Keratinocyte (primary cell): ENCODE measurements at regions not wholly inside any gene's neighbourhood (a gene's known extent, or its start where the extent isn't known, plus 50 kb on each side); places are given as distances from the start of the nearest gene placed in this dataset.

Experiments used
- DNase-seq: peaks from one replicate; pipeline ENCODE4 v3.0.0-alpha.2; 2011; ENCODE audit warnings: low read depth, missing footprints, low spot score
- FAIRE-seq: peaks from 2 replicates; lab custom pipeline; 2011; peaks lifted over from hg19 to GRCh38; lab: Jason Lieb, UNC
- H2AFZ ChIP-seq: 2 replicates; pipeline ENCODE4 v1.6.0; 2012; ENCODE audit warnings: low read length, control low read depth, inconsistent platforms; ENCODE audit not compliant: control insufficient read depth
- H3K27ac ChIP-seq: 2 replicates; pipeline ENCODE4 v1.5.1; 2011; ENCODE audit warnings: low read length; ENCODE audit not compliant: control insufficient read depth, insufficient read depth
- H3K27me3 ChIP-seq: 3 replicates; pipeline ENCODE4 v1.6.0; 2011; ENCODE audit warnings: low read length; ENCODE audit not compliant: control insufficient read depth, insufficient read depth; ENCODE audit errors: extremely low read depth
- H3K36me3 ChIP-seq, 2 experiments: 2 replicates in 1 of 2; 3 replicates in 1 of 2; pipeline ENCODE4 v1.5.1; 2011; ENCODE audit warnings: low read length in 2 of 2, mild to moderate bottlenecking in 1 of 2; ENCODE audit not compliant: control insufficient read depth in 2 of 2, insufficient read depth in 2 of 2; ENCODE audit errors: extremely low read depth in 1 of 2
- H3K4me1 ChIP-seq: 3 replicates; pipeline ENCODE4 v1.5.1; 2011; ENCODE audit warnings: low read length; ENCODE audit not compliant: control insufficient read depth, insufficient read depth; ENCODE audit errors: extremely low read depth
- H3K4me2 ChIP-seq: 3 replicates; pipeline ENCODE4 v1.6.0; 2011; ENCODE audit warnings: low read depth, low read length; ENCODE audit not compliant: control insufficient read depth, insufficient read depth; ENCODE audit errors: extremely low read depth
- H3K4me3 ChIP-seq, 3 experiments: fragments of 200-600 bp in 1 of 3; sonication (generic) in 1 of 3; 2 replicates in 2 of 3; 3 replicates in 1 of 3; pipeline ENCODE4 v1.5.1; 2011 to 2016; ENCODE audit warnings: low read length in 3 of 3, mild to moderate bottlenecking in 3 of 3, control low read depth in 2 of 3, inconsistent platforms in 1 of 3, low read depth in 1 of 3, mixed read lengths in 1 of 3, mixed run types in 1 of 3, moderate library complexity in 1 of 3; ENCODE audit not compliant: control insufficient read depth in 2 of 3, insufficient read depth in 2 of 3; ENCODE audit errors: extremely low read depth in 1 of 3
- H3K79me2 ChIP-seq: 2 replicates; pipeline ENCODE4 v1.6.0; 2012; ENCODE audit warnings: low read length; ENCODE audit not compliant: control insufficient read depth, insufficient read depth
- H3K9ac ChIP-seq: 3 replicates; pipeline ENCODE4 v1.6.0; 2011; ENCODE audit warnings: low read length; ENCODE audit not compliant: control insufficient read depth, insufficient read depth; ENCODE audit errors: extremely low read depth
- H3K9me1 ChIP-seq: 3 replicates; pipeline ENCODE4 v1.6.0; 2011; ENCODE audit warnings: low read length; ENCODE audit not compliant: control insufficient read depth, insufficient read depth; ENCODE audit errors: extremely low read depth
- H3K9me3 ChIP-seq: 2 replicates; pipeline ENCODE4 v1.5.1; 2012; ENCODE audit warnings: low read depth, low read length; ENCODE audit not compliant: control insufficient read depth
- H4K20me1 ChIP-seq: 3 replicates; pipeline ENCODE4 v1.6.0; 2011; ENCODE audit warnings: low read length; ENCODE audit not compliant: control insufficient read depth, insufficient read depth; ENCODE audit errors: extremely low read depth
- CTCF ChIP-seq, 3 experiments: IDR thresholded peaks in 1 of 3; conservative IDR thresholded peaks in 1 of 3; optimal IDR thresholded peaks in 1 of 3; 2 replicates in 2 of 3; 3 replicates in 1 of 3; pipeline versions ENCODE3 to v1.5.1; 2011; ENCODE audit warnings: low read length in 3 of 3, mild to moderate bottlenecking in 3 of 3, moderate library complexity in 2 of 3, control low read depth in 1 of 3, inconsistent platforms in 1 of 3; ENCODE audit not compliant: insufficient read depth in 2 of 3; ENCODE audit errors: extremely low read depth in 1 of 3
- EZH2 ChIP-seq: IDR thresholded peaks from one replicate; pipeline ENCODE4 v1.6.1; 2012; ENCODE audit warnings: inconsistent platforms, mild to moderate bottlenecking, low read length, moderate library complexity
- dilution Hi-C: fragments of 300-500 bp; cut with MboI; formaldehyde crosslinking; loops from one replicate; pipeline ENCODE4 v1.7.0; 2020; ENCODE audit warnings: low sequenced_read_pairs; ENCODE audit not compliant: extremely low pct_ligation_motif_present

GRCh38 chr2:146444987-146445386 is 1399.8 kb upstream of the ACVR2A start:
- no peak for TF ChIP-seq CTCF (optimal IDR thresholded peaks at IDR 0.05 in 1 of 3, IDR thresholded peaks at IDR 0.05 in 1 of 3, conservative IDR thresholded peaks at IDR 0.05 in 1 of 3; ENCODE audit: extremely low read depth in 1 of 3, insufficient read depth in 2 of 3, low read length in 3 of 3)
- no peak for TF ChIP-seq EZH2
- no peaks in the 10 kb centered on the region for H3K36me3 ChIP-seq
- no peak overlapping the region for H2AFZ ChIP-seq
- H4K20me1 ChIP-seq: no peaks in the 10 kb centered on the region
- no peak overlapping the region for H3K4me3 ChIP-seq
- dilution Hi-C loops: no loop called here
- H3K9ac ChIP-seq: no peak overlapping the region
- no peak overlapping the region for H3K4me2 ChIP-seq
- H3K9me3 ChIP-seq: no peaks in the 10 kb centered on the region
- FAIRE-seq (no peak), DNase-seq (no peak)
- H3K27ac ChIP-seq: no peak overlapping the region
- H3K27me3 ChIP-seq: no peaks in the 10 kb centered on the region
- no peaks in the 10 kb centered on the region for H3K4me1 ChIP-seq
- H3K79me2 ChIP-seq: no peaks in the 10 kb centered on the region
- H3K9me1 ChIP-seq: no peaks in the 10 kb centered on the region

- Histone ChIP-seq H3K9me1 (no peaks in the 10 kb centered on the region), H3K9ac (no peak overlapping the region), H3K4me2 (no peak overlapping the region), H4K20me1 (no peaks in the 10 kb centered on the region), H3K36me3 (no peaks in the 10 kb centered on the region), H3K4me3 (no peak overlapping the region), H3K27me3 (no peaks in the 10 kb centered on the region), H2AFZ (no peak overlapping the region), H3K79me2 (no peaks in the 10 kb centered on the region), H3K4me1 (no peaks in the 10 kb centered on the region), H3K27ac (no peak overlapping the region), H3K9me3 (no peaks in the 10 kb centered on the region)
- dilution Hi-C loops: no loop called here
- FAIRE-seq (no peak), DNase-seq (no peak)
- TF ChIP-seq CTCF (optimal IDR thresholded peaks at IDR 0.05 in 1 of 3, IDR thresholded peaks at IDR 0.05 in 1 of 3, conservative IDR thresholded peaks at IDR 0.05 in 1 of 3; ENCODE audit: extremely low read depth in 1 of 3, insufficient read depth in 2 of 3, low read length in 3 of 3) (no peak), EZH2 (no peak)
These were observed 1400.7 kb upstream of the ACVR2A start for GRCh38 chr2:146444085-146444484.
